H1 (cell line): ENCODE measurements at regions not wholly inside any gene's neighbourhood (a gene's known extent, or its start where the extent isn't known, plus 50 kb on each side); places are given as distances from the start of the nearest gene placed in this dataset.
A peak's percentile ranks its signal among the peaks of the same experiment; 100 is the strongest.

Experiments used
- CTCF ChIA-PET: fragments of 300-600 bp; sonication (Branson Sonifier 250); formaldehyde crosslinking; loops from one replicate; lab custom pipeline; 2021; ENCODE audit not compliant: partially characterized antibody; lab: Charles Lee
- POLR2A ChIA-PET: fragments of 300-600 bp; sonication (Branson Sonifier 250); formaldehyde crosslinking; loops from one replicate; lab custom pipeline; 2021; ENCODE audit warnings: inconsistent platforms; ENCODE audit not compliant: partially characterized antibody; lab: Charles Lee
- DNase-seq, 2 experiments: peaks; one replicate each; pipeline versions ENCODE4 v3.0.0 to v3.0.0-alpha.2; 2010 to 2022; ENCODE audit warnings: low spot score in 2 of 2, low read depth in 1 of 2, mixed read lengths in 1 of 2
- FAIRE-seq: peaks from 2 replicates; lab custom pipeline; 2011; peaks lifted over from hg19 to GRCh38; lab: Jason Lieb, UNC
- H2AFZ ChIP-seq: 2 replicates; pipeline ENCODE4 v1.8.1; 2012; ENCODE audit warnings: low read length, inconsistent platforms
- H2AK5ac ChIP-seq: 2 replicates; pipeline ENCODE4 v1.6.1; 2013; ENCODE audit warnings: low read depth, low read length
- H2BK120ac ChIP-seq: replicated peaks from 2 replicates; pipeline ENCODE3; 2013; ENCODE audit warnings: low read depth, low read length, inconsistent platforms
- H2BK12ac ChIP-seq: 2 replicates; pipeline ENCODE4 v1.6.1; 2013; ENCODE audit warnings: low read depth, low read length
- H2BK15ac ChIP-seq: 2 replicates; pipeline ENCODE4 v1.6.1; 2013; ENCODE audit warnings: low read length
- H2BK20ac ChIP-seq: 2 replicates; pipeline ENCODE4 v1.6.1; 2013; ENCODE audit warnings: low read length
- H2BK5ac ChIP-seq: 2 replicates; pipeline ENCODE4 v1.6.1; 2013; ENCODE audit warnings: low read depth, low read length
- H3K14ac ChIP-seq: 2 replicates; pipeline ENCODE4 v1.6.1; 2013; ENCODE audit warnings: inconsistent platforms; ENCODE audit not compliant: insufficient read length
- H3K18ac ChIP-seq: 2 replicates; pipeline ENCODE4 v1.6.1; 2013; ENCODE audit warnings: low read length; ENCODE audit errors: extremely low read depth
- H3K23ac ChIP-seq: 2 replicates; pipeline ENCODE4 v1.6.1; 2013; ENCODE audit warnings: inconsistent platforms; ENCODE audit not compliant: insufficient read length
- H3K23me2 ChIP-seq: 2 replicates; pipeline ENCODE4 v1.6.1; 2013; ENCODE audit warnings: low read depth, low read length
- H3K27ac ChIP-seq: 2 replicates; pipeline ENCODE4 v1.6.1; 2011; ENCODE audit warnings: low read depth, low read length, inconsistent platforms
- H3K27me3 ChIP-seq, 4 experiments: replicated peaks in 1 of 4; 1 replicate in 1 of 4; 2 replicates in 3 of 4; pipeline versions ENCODE4 v1.6.1 to v1.8.1; 2011 to 2013; ENCODE audit warnings: low read length in 3 of 4, mild to moderate bottlenecking in 3 of 4, inconsistent platforms in 2 of 4, mixed read lengths in 2 of 4, moderate library complexity in 1 of 4; ENCODE audit not compliant: control insufficient read depth in 3 of 4, insufficient read depth in 3 of 4; ENCODE audit errors: extremely low read depth in 1 of 4
- H3K36me3 ChIP-seq, 4 experiments: 2 replicates each; pipeline versions ENCODE4 v1.6.1 to v1.8.1; 2011 to 2013; ENCODE audit warnings: mild to moderate bottlenecking in 4 of 4, low read length in 3 of 4, moderate library complexity in 2 of 4, control low read depth in 1 of 4, inconsistent platforms in 1 of 4; ENCODE audit not compliant: insufficient read depth in 4 of 4, control insufficient read depth in 2 of 4
- H3K4ac ChIP-seq: replicated peaks from 2 replicates; pipeline ENCODE3; 2013; ENCODE audit warnings: low read length, low read depth, mixed read lengths, inconsistent platforms; ENCODE audit not compliant: insufficient read length
- H3K4me1 ChIP-seq, 4 experiments: replicated peaks in 1 of 4; 1 replicate in 1 of 4; 2 replicates in 3 of 4; pipeline versions ENCODE4 v1.6.1 to v1.8.1; 2011 to 2013; ENCODE audit warnings: low read length in 3 of 4, inconsistent platforms in 2 of 4, mixed read lengths in 1 of 4; ENCODE audit not compliant: insufficient read depth in 4 of 4, control insufficient read depth in 3 of 4
- H3K4me2 ChIP-seq, 2 experiments: 2 replicates each; pipeline versions ENCODE4 v1.6.1 to v1.8.1; 2011 to 2013; ENCODE audit warnings: low read depth in 2 of 2, low read length in 2 of 2, control low read depth in 1 of 2, inconsistent platforms in 1 of 2, mild to moderate bottlenecking in 1 of 2; ENCODE audit not compliant: insufficient read depth in 1 of 2
- H3K4me3 ChIP-seq, 4 experiments: fragments of 200-600, 300-600 bp in 1 of 4; sonication (generic), shearing (Covaris generic), sonication (Bioruptor Twin) in 1 of 4; 2 replicates each; pipeline versions ENCODE4 v1.5.1 to v1.8.1; 2011 to 2016; ENCODE audit warnings: low read length in 4 of 4, low read depth in 3 of 4, control low read depth in 2 of 4, inconsistent platforms in 2 of 4, mild to moderate bottlenecking in 2 of 4, mixed read lengths in 1 of 4, moderate library complexity in 1 of 4; ENCODE audit not compliant: insufficient read depth in 2 of 4; ENCODE audit errors: extremely low read depth in 1 of 4
- H3K56ac ChIP-seq: replicated peaks from 2 replicates; pipeline ENCODE3; 2013; ENCODE audit warnings: low read depth, mild to moderate bottlenecking, mixed read lengths, low read length, inconsistent platforms; ENCODE audit not compliant: insufficient read length
- H3K79me1 ChIP-seq: 2 replicates; pipeline ENCODE4 v1.6.1; 2013; ENCODE audit warnings: low read depth, low read length, control low read depth
- H3K79me2 ChIP-seq, 2 experiments: 2 replicates each; pipeline versions ENCODE4 v1.6.1 to v1.8.1; 2012 to 2013; ENCODE audit warnings: low read length in 2 of 2, mild to moderate bottlenecking in 2 of 2, inconsistent platforms in 1 of 2; ENCODE audit not compliant: insufficient read depth in 2 of 2, control insufficient read depth in 1 of 2
- H3K9ac ChIP-seq, 4 experiments: replicated peaks in 1 of 4; 1 replicate in 1 of 4; 2 replicates in 3 of 4; pipeline versions ENCODE4 v1.6.1 to v1.8.1; 2011 to 2013; ENCODE audit warnings: low read depth in 3 of 4, low read length in 3 of 4, control low read depth in 2 of 4, mild to moderate bottlenecking in 2 of 4, moderate library complexity in 2 of 4, inconsistent platforms in 1 of 4; ENCODE audit errors: extremely low read depth in 1 of 4
- H3K9me3 ChIP-seq, 2 experiments: 2 replicates each; pipeline versions ENCODE4 v1.6.1 to v1.8.1; 2012 to 2013; ENCODE audit warnings: mild to moderate bottlenecking in 2 of 2, moderate library complexity in 2 of 2, control low read depth in 1 of 2, inconsistent platforms in 1 of 2, low read depth in 1 of 2, low read length in 1 of 2, mixed read lengths in 1 of 2; ENCODE audit not compliant: insufficient read depth in 2 of 2
- H4K20me1 ChIP-seq, 2 experiments: replicated peaks in 1 of 2; 2 replicates each; pipeline versions ENCODE3 to v1.8.1; 2011 to 2013; ENCODE audit warnings: inconsistent platforms in 2 of 2, low read length in 2 of 2, mild to moderate bottlenecking in 1 of 2; ENCODE audit not compliant: insufficient read depth in 2 of 2, control insufficient read depth in 1 of 2
- H4K5ac ChIP-seq: 2 replicates; pipeline ENCODE4 v1.6.1; 2013; ENCODE audit warnings: low read length, low read depth, mixed read lengths, inconsistent platforms; ENCODE audit not compliant: insufficient read length
- H4K8ac ChIP-seq: 2 replicates; pipeline ENCODE4 v1.8.0; 2013; ENCODE audit warnings: mild to moderate bottlenecking, moderate library complexity, low read length, inconsistent platforms; ENCODE audit not compliant: insufficient read depth; ENCODE audit errors: extremely low read depth
- H4K91ac ChIP-seq: replicated peaks from 2 replicates; pipeline ENCODE3; 2013; ENCODE audit warnings: low read length, mixed read lengths, inconsistent platforms; ENCODE audit not compliant: insufficient read length
- CBX8 ChIP-seq: fragments of 300-800, 300-1000 bp; sonication (generic); IDR thresholded peaks from 2 replicates; pipeline ENCODE4 v1.7.1; 2016; ENCODE audit warnings: low read depth, low read length, borderline replicate concordance
- EZH2 ChIP-seq: fragments of 200-600 bp; sonication (generic); IDR thresholded peaks from 2 replicates; pipeline ENCODE4 v1.7.1; 2012; ENCODE audit warnings: low read depth, mild to moderate bottlenecking, moderate library complexity, low read length, inconsistent platforms; ENCODE audit not compliant: severe bottlenecking
- MAFK ChIP-seq: IDR thresholded peaks from 2 replicates; pipeline ENCODE4 v1.6.1; 2012; ENCODE audit warnings: low read depth, mild to moderate bottlenecking, improper control_type of control experiment, low read length
- RXRA ChIP-seq: IDR thresholded peaks from 2 replicates; pipeline ENCODE4 v1.6.1; 2011; ENCODE audit warnings: low read depth, mild to moderate bottlenecking, low read length, moderate library complexity; ENCODE audit not compliant: insufficient read depth
- SAP30 ChIP-seq: fragments of 300-600 bp; sonication (generic); IDR thresholded peaks from 2 replicates; pipeline ENCODE4 v1.7.1; 2012; ENCODE audit warnings: low read length, moderate library complexity, mild to moderate bottlenecking, inconsistent platforms; ENCODE audit not compliant: insufficient read depth, insufficient replicate concordance
- TAF1 ChIP-seq: IDR thresholded peaks from 2 replicates; pipeline ENCODE4 v1.6.1; 2011; ENCODE audit warnings: mild to moderate bottlenecking, low read depth, low read length
- USF2 ChIP-seq: IDR thresholded peaks from 2 replicates; pipeline ENCODE4 v1.6.1; 2011; ENCODE audit warnings: low read length, improper control_type of control experiment
- WGBS, 2 experiments: shearing (Covaris generic) in 1 of 2; methylation state at CpG; one replicate each; pipeline versions ENCODE4 v1.1.6 to v1.1.7; 2013 to 2015; ENCODE audit warnings: low lambda C conversion rate in 2 of 2, mixed read lengths in 2 of 2, inconsistent platforms in 1 of 2, low coverage in 1 of 2, missing lambda C conversion rate in 1 of 2; ENCODE audit not compliant: insufficient replicate concordance in 2 of 2, insufficient coverage in 1 of 2, insufficient read length in 1 of 2; ENCODE audit errors: extremely low coverage in 1 of 2, missing lambda C conversion rate in 1 of 2; 5-methylcytosine and 5-hydroxymethylcytosine counted together

- Histone ChIP-seq H3K18ac (no peak overlapping the region), H2BK12ac (no peak overlapping the region), H3K14ac (no peak overlapping the region), H2AFZ (no peak overlapping the region), H3K4me3 (no peak overlapping the region), H3K79me2 (no peaks in the 10 kb centered on the region), H3K9ac (no peak overlapping the region), H2AK5ac (no peak overlapping the region), H2BK20ac (no peak overlapping the region), H2BK5ac (no peak overlapping the region), H2BK120ac (no peak overlapping the region), H3K9me3 (peaks cover 0 to 3% of the 10 kb centered on the region in 2 experiments; a peak in 1 of 4 replicates), H3K4ac (no peak overlapping the region), H3K4me2 (no peak overlapping the region), H3K36me3 (no peaks in the 10 kb centered on the region), H4K8ac (no peak overlapping the region), H3K56ac (no peak overlapping the region), H3K23me2 (no peaks in the 10 kb centered on the region), H2BK15ac (no peak overlapping the region), H4K91ac (no peak overlapping the region), H3K27ac (no peak overlapping the region), H4K5ac (no peak overlapping the region), H4K20me1 (no peaks in the 10 kb centered on the region), H3K79me1 (no peaks in the 10 kb centered on the region), H3K23ac (no peak overlapping the region), H3K4me1 (peaks cover 0 to 10% (median 0%) of the 10 kb centered on the region in 4 experiments; a peak in 3 of 7 replicates), H3K27me3 (no peaks in the 10 kb centered on the region)
- FAIRE-seq (no peak), DNase-seq (no peak)
- ChIA-PET CTCF (no interaction called here), POLR2A (no interaction called here)
- WGBS, 2 experiments: 71% methylated on average over 2 of the region's 2 CpGs; no CpG with 5 or more reads in 1 of the 2 experiments
- no peak for TF ChIP-seq USF2
- TF ChIP-seq MAFK: peak; percentile 72; the same call in 1 of the 2 replicates
- TF ChIP-seq SAP30: no peak
- no peak for TF ChIP-seq EZH2
- no peak for TF ChIP-seq CBX8
- TF ChIP-seq TAF1: no peak
- TF ChIP-seq RXRA: no peak
These were observed 61.1 kb upstream of the UNC13C start for GRCh38 chr15:53917109-53917508.
